GM23338 (cell line): ENCODE measurements at regions not wholly inside any gene's neighbourhood (a gene's known extent, or its start where the extent isn't known, plus 50 kb on each side); places are given as distances from the start of the nearest gene placed in this dataset. TPM values are rescaled to one million over a fixed set of nuclear protein-coding genes. Genes with fewer than 3 reads are reported as not detected.

Experiments used
- small RNA-seq: library from RNA; depleted of rRNA; stranded (forward); fragments of <200 nt; gene quantifications from one replicate; pipeline ENCODE3, GENCODE V24; 2014; ENCODE audit warnings: low replicate concordance

Small RNA genes in the stretch of these regions (small RNA-seq; reads per million reads assigned to genes)
- gene NANOGP3, result not detected
